ENCODE measurements at regions not wholly inside any gene's neighbourhood (a gene's known extent, or its start where the extent isn't known, plus 50 kb on each side); places are given as distances from the start of the nearest gene placed in this dataset.

DNA sequence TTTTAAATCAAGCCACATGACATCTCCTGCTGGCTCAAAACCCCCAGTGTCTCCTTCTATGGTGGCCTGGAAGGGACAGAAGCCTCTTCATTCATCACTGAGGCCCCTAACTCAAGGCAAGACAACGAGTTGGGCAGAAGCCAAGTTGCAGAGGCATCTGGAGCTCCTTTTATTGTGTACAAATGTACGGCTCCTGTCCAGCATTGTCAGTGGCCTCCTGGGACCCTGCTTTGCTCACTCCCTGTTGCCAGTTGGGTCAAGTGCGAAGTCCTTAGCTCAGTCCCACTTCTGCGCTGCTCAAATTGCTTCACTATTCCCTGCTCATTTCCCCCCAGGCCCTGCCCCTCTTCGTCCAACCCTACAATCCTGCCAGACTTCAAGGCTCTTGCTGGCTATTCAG is 181.2 kb upstream of the PMEPA1 start:
- DNase-seq, result peak in 1 of 3 experiments; percentile 10

GRCh38 chr20:57890202-57890800 is 180.5 kb upstream of the PMEPA1 start:
- DNase-seq, result no peak

DNA sequence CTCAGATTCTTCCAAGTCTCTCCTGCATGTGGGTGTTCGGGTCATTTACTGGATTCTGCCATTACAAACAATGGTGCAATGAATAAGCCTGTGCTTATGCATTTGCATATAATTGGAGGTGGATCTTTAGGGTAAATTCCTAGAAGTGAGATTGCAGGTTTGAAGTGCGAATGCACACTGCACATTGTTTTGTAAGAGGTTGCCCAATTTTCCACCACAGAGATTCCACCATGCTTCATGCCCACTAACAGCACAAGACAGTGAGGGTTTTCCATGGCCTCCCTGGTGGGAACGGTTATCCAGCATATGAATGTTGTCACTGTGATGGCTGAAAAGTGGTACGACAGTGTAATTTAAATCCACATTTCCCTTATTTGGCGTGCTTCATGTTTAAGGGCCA is 178.8 kb upstream of the PMEPA1 start:
- DNase-seq, result no peak

DNA sequence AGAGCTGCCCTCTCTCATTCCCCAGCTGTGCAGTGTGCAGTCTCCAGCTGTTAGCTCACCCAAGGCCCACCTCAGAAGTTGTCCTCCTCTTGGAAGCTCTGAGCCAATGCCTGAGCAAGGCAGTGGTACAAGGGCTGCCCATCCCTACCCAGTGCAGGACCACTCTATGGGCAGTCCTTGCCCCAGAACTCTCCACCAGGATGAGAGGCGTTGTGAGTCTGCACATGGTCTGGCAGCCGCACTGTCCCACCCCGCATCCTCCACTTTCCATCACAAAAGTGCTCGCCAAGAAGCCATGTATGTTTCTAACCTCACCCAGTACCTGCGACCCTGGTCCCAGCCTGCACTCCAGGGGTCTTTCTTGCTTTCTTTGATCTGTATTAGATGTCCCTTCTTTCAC is 175.1 kb upstream of the PMEPA1 start:
- DNase-seq, result no peak

GRCh38 chr20:57883761-57884160 is 173.9 kb upstream of the PMEPA1 start:
- DNase-seq, result no peak

- no peak for DNase-seq
Observed at GRCh38 chr20:57883224-57883623, 173.4 kb upstream of the PMEPA1 start.

DNA sequence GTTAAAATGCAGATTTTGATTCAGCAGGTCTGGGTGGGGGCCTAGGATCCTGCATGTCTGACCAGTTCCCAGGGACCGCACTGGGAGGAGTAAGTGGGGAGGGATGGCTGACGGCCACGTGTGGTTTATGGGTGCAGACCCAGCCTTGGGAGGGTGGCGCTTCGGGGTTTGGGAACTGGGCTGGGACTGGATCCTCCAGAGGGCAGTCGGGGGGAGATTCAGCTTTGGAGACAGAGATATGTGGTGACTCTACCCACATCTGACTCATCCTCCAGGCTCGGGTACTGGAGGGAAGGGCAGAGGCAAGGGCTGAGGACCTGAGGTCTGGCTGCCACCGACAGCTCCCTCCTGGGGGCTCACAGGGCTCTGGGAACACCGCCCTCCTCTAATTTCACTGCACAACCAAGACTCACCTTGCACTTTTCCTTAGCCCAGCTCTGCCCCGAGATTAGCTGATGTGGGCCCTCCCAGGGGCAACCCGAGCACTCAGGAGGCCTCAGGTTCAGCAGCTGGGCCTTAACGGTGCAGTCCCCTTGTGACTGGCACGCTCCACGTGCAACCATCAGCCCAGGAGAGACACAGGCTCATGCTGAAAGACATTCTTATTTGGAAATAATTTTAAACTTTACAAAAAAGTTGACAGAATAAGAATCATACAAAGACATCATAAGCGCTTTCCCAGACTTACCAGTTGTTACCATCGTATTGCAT is 172.8 kb upstream of the PMEPA1 start:
- no peak for DNase-seq

DNA sequence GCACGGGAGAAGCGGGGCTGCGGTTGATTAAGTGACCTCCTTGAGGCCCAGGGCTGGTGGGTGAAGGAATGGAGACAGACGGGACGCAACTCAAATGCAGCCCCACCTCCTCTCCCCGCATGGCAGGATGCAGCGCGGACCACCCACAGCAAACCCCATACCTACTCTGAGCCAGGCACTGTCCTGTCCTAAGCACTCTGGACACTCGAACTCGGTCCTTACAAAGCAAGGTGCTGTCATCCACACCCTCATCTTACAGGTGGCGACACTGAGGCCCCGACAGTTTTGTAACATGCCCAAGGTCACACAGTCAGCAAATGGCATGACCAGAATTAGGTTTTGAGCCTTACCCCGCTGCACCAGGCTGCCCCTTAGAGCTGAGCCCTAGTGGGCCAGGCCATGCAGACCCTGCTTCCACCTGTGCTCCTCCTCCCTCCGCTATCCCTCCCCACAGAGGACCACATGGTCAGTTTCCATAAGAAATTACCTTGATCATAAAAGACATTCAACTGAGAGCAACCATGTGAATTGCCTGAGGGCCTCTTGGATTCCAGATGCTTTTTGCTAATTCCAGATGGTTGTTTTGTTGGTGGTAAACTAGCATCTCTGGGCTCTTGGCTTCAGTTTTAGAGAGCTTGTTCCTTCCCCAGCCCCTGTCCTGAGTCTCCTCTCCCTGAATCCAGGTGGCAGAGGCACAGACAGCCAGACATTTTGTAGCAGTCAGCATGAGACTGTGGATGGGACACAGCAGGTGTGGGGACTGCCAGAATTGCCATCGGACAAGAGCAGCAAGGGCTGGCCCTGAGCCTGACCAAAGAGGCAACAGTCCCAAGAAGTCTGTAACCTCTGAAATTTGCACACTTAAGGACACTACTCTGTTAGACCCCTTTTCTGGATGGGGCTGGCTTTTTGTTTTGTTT is 171.9 kb upstream of the PMEPA1 start:
- DNase-seq, result peak in 1 of 3 experiments; percentile 43

GRCh38 chr20:57880571-57880892 is 170.7 kb upstream of the PMEPA1 start:
- no peak for DNase-seq

DNA sequence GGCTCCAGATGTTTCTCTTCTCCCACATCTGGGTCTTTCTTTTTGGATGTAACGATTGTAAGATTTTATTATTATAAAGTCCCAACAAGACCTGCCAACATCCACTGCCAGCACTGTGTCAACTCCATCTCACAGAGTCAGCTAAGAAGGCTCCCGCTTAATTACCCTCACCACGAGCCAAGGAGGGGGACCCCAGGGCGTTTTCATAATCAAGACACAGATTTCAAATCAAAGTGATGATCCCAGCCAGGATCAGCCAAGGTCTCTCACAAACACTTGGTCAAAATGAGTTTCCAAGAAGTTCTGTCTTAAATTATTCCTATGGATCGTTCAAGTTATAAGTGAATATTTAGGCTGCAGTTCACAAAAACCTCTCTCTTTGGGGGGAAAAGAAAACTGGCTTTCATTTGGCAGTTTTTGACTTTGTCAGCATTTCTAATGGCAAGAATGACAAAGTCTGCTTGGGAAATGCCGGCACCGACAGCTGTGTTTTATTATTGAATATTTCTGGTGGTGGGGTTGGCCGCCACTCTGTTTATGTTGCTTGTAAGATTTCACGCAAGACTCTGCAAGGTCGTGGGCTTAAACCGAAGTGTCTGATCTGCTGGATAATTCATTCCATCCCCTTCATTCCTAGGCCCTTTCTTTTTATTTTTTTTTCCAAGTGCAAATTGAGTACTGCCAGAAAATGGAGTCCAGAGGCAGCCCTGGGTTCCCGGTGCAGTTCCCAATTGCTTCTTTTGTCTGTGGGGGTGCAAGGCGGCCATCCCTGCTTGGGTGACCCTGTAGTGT is 170.2 kb upstream of the PMEPA1 start:
- DNase-seq, result no peak

DNA sequence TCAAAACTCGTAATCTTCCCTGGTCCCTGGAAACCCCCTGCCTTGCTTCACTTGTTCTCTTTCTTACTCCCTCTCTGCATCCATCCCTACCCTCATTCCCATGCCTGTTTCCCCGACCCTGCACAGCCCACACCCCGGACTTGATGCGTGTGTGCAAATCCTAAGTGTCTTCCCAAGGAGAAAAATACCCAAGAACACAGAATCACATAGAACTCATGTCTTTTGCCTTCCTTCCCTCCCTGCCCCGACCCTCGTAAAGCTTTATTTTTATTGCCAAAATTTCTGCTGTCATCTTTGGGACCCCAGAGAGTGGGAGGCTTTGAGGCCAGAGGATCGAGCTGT is 169.6 kb upstream of the PMEPA1 start:
- no peak for DNase-seq

GRCh38 chr20:57878786-57879424 is 169.1 kb upstream of the PMEPA1 start:
- DNase-seq, result no peak

- no peak for DNase-seq
Observed at GRCh38 chr20:57877995-57878394, 168.2 kb upstream of the PMEPA1 start.

GRCh38 chr20:57877131-57877824 is 167.5 kb upstream of the PMEPA1 start:
- DNase-seq, result no peak

DNA sequence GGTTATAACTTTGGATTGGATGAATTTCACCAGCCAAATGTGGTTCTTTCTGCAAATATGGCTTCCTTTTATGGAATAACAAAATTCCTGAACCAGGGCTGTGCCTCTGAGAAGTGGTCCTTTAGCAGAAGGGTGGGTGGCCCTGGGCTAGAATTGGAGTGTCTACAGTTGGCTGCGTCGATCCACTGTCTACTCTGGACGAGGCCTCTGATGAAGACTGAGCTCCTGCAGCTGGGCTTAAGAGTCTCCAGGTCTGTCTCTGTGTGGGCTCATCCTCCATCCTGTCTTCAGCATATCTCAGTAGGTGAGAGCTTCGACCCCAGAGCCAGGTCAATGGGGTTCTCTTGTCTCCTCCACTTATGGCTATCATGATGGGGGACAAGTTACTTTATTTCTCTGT is 166.3 kb upstream of the PMEPA1 start:
- no peak for DNase-seq

DNA sequence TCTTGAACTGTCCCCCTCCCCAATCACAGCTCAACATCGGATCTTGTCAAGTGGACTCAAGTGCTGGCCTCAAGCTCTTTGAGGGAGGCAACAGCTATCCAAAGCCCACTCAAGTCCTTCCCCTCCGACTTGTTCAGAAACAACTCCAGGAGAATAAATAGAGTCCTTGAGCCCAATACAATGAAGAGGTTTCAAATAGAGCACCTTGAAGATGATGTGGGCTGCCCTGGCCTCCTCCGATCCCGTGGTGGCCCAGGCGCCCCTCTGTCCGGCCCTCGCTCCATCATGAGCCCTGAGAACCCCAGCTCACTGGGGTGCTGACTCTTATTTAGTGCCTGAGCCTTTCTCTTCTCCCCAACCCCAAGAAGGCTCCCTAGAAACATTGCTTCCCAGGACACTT is 164.3 kb upstream of the PMEPA1 start:
- DNase-seq, result no peak

GRCh38 chr20:57872816-57873409 is 163.1 kb upstream of the PMEPA1 start:
- DNase-seq, result no peak

- DNase-seq, result no peak
Observed at GRCh38 chr20:57871237-57871632, 161.4 kb upstream of the PMEPA1 start.

DNA sequence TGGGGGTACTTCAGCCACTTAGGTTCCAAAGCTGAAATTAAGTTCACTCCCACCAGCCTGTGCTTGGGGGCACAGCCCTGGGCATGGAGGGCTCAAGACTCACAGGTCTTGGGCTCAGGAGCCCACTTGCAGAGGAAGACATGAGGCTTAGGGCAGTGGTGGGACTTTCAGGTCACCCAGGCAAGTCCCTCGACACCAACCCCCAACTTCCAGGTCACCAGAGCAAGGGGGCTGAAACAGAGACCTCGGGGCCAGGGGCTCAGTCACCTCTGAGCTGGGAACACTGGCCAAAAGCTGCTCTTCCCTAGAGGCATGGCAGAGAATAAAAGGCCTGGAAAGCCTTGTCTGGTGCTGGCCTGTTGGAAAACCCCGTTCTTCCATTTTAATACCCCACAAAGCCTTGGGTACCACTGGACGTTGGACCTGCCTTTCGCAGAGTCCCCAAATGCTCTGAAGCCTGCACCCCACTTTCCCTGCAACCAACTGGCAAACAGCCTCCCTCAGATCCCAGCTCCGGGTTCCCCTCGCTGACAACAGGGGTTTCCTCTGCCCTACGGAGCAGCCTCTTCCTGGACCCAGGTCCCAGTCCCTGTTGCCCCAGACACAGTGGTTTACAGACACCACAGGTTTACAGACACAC is 160.9 kb upstream of the PMEPA1 start:
- no peak for DNase-seq

DNA sequence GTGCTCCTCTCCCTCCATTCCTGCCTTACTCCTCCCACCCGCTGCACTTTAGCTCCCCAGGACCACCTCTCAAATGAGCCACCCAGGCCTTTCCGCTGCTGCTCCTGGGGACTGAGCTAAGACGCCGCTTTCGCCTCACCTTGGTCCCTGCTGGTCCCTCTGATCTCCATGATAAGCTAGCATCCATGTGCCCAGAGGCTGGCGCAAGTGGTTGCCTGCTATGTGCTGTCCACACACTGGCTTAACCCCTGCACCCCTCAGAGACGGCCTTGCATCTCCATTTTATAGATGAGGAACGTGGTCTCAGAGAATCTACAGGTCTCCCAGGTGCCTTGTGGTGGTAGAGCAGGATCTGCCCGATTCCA is 160.1 kb upstream of the PMEPA1 start:
- no peak for DNase-seq

DNA sequence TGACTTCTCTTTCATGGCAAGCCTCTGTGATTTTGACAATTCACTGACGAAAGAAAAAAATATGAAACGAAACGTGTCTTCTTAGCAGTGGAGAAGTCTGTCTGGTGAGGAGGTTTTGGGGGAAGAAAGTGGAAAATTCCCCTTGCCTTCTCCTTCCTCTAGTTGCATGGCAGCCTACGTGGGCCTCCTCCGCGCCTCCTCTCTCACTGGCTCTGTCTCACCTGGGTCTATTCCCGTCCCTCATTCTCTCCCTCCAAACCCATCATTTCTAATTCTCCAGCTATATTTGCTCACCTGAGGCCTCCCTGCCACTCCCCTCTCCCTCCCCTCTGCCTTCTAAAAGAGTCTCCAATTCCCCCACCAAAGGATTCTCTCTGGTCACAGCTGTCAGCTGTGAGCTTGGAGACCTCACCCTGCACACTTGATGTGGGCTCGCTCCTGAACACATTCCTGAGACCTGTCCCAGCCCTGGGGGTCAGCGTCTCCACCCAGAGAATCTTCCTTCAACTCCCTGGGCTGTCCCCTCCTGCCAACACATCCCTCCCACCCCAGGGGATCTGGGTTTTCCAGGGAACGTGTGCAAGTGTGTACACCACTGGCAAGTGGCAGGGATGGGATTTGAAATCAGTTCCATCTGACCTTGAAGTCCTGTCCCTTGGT is 159.6 kb upstream of the PMEPA1 start:
- peak in 1 of 3 experiments; percentile 23 for DNase-seq

All from NCI-H1417 (cell line).